K562 (cell line): ENCODE measurements at regions not wholly inside any gene's neighbourhood (a gene's known extent, or its start where the extent isn't known, plus 50 kb on each side); places are given as distances from the start of the nearest gene placed in this dataset.

Experiments used
- ATAC-seq: fragments of 200-7000 bp; cut with Tn5 transposase; 3 replicates; pipeline ENCODE4 v1.9.1; 2020; ENCODE audit warnings: moderate library complexity
- BruUV-seq: library from RNA; stranded (reverse); fragments of 400-500 nt; replicated peaks from 2 replicates; lab custom pipeline; 2021; lab: Mats Ljungman, UMichigan
- CTCF ChIA-PET: fragments of 300-600 bp; formaldehyde crosslinking; extraction: SDS; loops from one replicate; lab custom pipeline; 2021; ENCODE audit warnings: low intra/inter-chr PET ratio; lab: Yijun Ruan, JAX
- POLR2A ChIA-PET: fragments of 300-600, 350-650 bp; sonication (Branson Sonifier 250); formaldehyde crosslinking; extraction: SDS; loops from one replicate; lab custom pipeline; 2021; ENCODE audit warnings: antibody characterized with exemption, inconsistent platforms; lab: Yijun Ruan, JAX
- DNase-seq, 4 experiments: peaks; one replicate each; pipeline versions ENCODE4 v3.0.0 to v3.0.0-alpha.2; 2011 to 2018; ENCODE audit warnings: low spot score in 3 of 4, mixed read lengths in 3 of 4; ENCODE audit errors: extremely low read depth in 1 of 4
- FAIRE-seq: peaks from 2 replicates; lab custom pipeline; 2011; peaks lifted over from hg19 to GRCh38; lab: Jason Lieb, UNC
- H2AFZ ChIP-seq: 2 replicates; pipeline ENCODE4 v1.6.0; 2011; ENCODE audit warnings: low read depth, low read length, control low read depth, inconsistent platforms
- H3K27ac ChIP-seq: fragments of 200-600 bp; 3 replicates; pipeline ENCODE4 v1.8.0; 2011; ENCODE audit warnings: low read depth, mild to moderate bottlenecking, control low read depth, inconsistent platforms, low read length, moderate library complexity, mixed read lengths; ENCODE audit errors: extremely low read depth
- H3K27me3 ChIP-seq, 2 experiments: fragments of 300-600 bp in 1 of 2; 2 replicates in 1 of 2; 3 replicates in 1 of 2; pipeline versions ENCODE4 v1.6.0 to v1.8.0; 2011; ENCODE audit warnings: inconsistent platforms in 2 of 2, low read length in 2 of 2, mild to moderate bottlenecking in 1 of 2, mixed read lengths in 1 of 2, moderate library complexity in 1 of 2; ENCODE audit not compliant: control insufficient read depth in 2 of 2, insufficient read depth in 2 of 2
- H3K36me3 ChIP-seq: fragments of 300-600 bp; 3 replicates; pipeline ENCODE4 v1.8.0; 2011; ENCODE audit warnings: mild to moderate bottlenecking, low read length, inconsistent platforms; ENCODE audit not compliant: control insufficient read depth, insufficient read depth
- H3K4me1 ChIP-seq, 2 experiments: fragments of 200-600 bp in 1 of 2; replicated peaks in 1 of 2; 2 replicates in 1 of 2; 3 replicates in 1 of 2; pipeline versions ENCODE4 v1.5.1 to v1.8.0; 2011; ENCODE audit warnings: inconsistent platforms in 2 of 2, low read length in 2 of 2, mild to moderate bottlenecking in 1 of 2, mixed read lengths in 1 of 2, moderate library complexity in 1 of 2; ENCODE audit not compliant: control insufficient read depth in 2 of 2, insufficient read depth in 2 of 2
- H3K4me2 ChIP-seq: 2 replicates; pipeline ENCODE4 v1.6.1; 2011; ENCODE audit warnings: low read length, control low read depth, inconsistent platforms, mixed read lengths; ENCODE audit not compliant: insufficient read depth
- H3K4me3 ChIP-seq: fragments of 200-600 bp; sonication (generic), shearing (Covaris generic); 2 replicates; pipeline ENCODE4 v1.5.1; 2016; ENCODE audit warnings: control low read depth, inconsistent platforms
- H3K79me2 ChIP-seq: fragments of 200-600 bp; 3 replicates; pipeline ENCODE4 v1.8.0; 2011; ENCODE audit warnings: low read length, inconsistent platforms; ENCODE audit not compliant: control insufficient read depth, insufficient read depth
- H3K9ac ChIP-seq, 2 experiments: 2 replicates each; pipeline versions ENCODE4 v1.6.0 to v1.6.1; 2011; ENCODE audit warnings: low read depth in 2 of 2, low read length in 2 of 2, control low read depth in 1 of 2, inconsistent platforms in 1 of 2, mild to moderate bottlenecking in 1 of 2, mixed read lengths in 1 of 2; ENCODE audit not compliant: insufficient read depth in 1 of 2
- H3K9me1 ChIP-seq: one replicate; pipeline ENCODE4 v1.6.0; 2011; ENCODE audit warnings: inconsistent platforms, mild to moderate bottlenecking, low read length, moderate library complexity; ENCODE audit not compliant: control insufficient read depth, insufficient read depth
- H3K9me3 ChIP-seq: replicated peaks from 2 replicates; pipeline ENCODE4 v1.5.1; 2011; ENCODE audit warnings: low read depth, low read length, inconsistent platforms; ENCODE audit not compliant: control insufficient read depth, insufficient read depth
- H4K20me1 ChIP-seq: replicated peaks from 2 replicates; pipeline ENCODE4 v1.6.1; 2011; ENCODE audit warnings: low read length, inconsistent platforms, mixed read lengths; ENCODE audit not compliant: control insufficient read depth, insufficient read depth
- FOXK1 ChIP-seq: sonication (generic); formaldehyde crosslinking; IDR thresholded peaks from 2 replicates; pipeline ENCODE4 v1.8.0; 2022; ENCODE audit warnings: missing genetic modification reagents, mild to moderate bottlenecking, borderline replicate concordance
- JUND ChIP-seq, 2 experiments: IDR thresholded peaks; 2 replicates in 1 of 2; 3 replicates in 1 of 2; pipeline ENCODE4 v1.6.1; 2011; ENCODE audit warnings: borderline replicate concordance in 2 of 2, low read depth in 2 of 2, low read length in 2 of 2, improper control_type of control experiment in 1 of 2, missing biosample characterization in 1 of 2, missing genetic modification characterization in 1 of 2, missing genetic modification reagents in 1 of 2
- MEF2A ChIP-seq: IDR thresholded peaks from 2 replicates; pipeline ENCODE4 v1.6.1; 2011; ENCODE audit warnings: low read depth, mild to moderate bottlenecking, low read length, moderate library complexity; ENCODE audit not compliant: control insufficient read depth
- ZKSCAN8 ChIP-seq: fragments of 200-800 bp; sonication (Bioruptor generic); IDR thresholded peaks from 2 replicates; pipeline ENCODE4 v1.6.1; 2016; ENCODE audit warnings: missing genetic modification characterization, missing compliant biosample characterization
- WGBS: fragments of 100-300 bp; shearing (Covaris generic); methylation state at CpG from one replicate; pipeline ENCODE4 v1.1.6; 2016; ENCODE audit warnings: low coverage, mixed read lengths; ENCODE audit not compliant: insufficient coverage; ENCODE audit errors: missing lambda C conversion rate; 5-methylcytosine and 5-hydroxymethylcytosine counted together
- in situ Hi-C: fragments of 300-500 bp; cut with MboI; formaldehyde crosslinking; loops from 4 replicates; pipeline ENCODE4 v1.15.0; 2018; ENCODE audit warnings: inconsistent platforms, mixed read lengths
- intact Hi-C: fragments of 100-400 bp; cut with micrococcal nuclease; formaldehyde crosslinking; loops from 2 replicates; pipeline ENCODE4 v1.14.2; 2022
- TF ChIP-seq, protein P1 (sequence below): fragments of 250-450 bp; sonication (Bioruptor Pico); IDR thresholded peaks from 2 replicates; pipeline ENCODE4 v1.8.0; 2021; ENCODE audit warnings: moderate library complexity, mild to moderate bottlenecking, inconsistent platforms
- TF ChIP-seq, protein P2 (sequence below): fragments of 450-650 bp; IDR thresholded peaks from 2 replicates; pipeline ENCODE4 v1.6.1; 2016; ENCODE audit warnings: mild to moderate bottlenecking
- TF ChIP-seq, protein P3 (sequence below): IDR thresholded peaks from 2 replicates; pipeline ENCODE4 v1.6.1; 2012; ENCODE audit warnings: low read depth, low read length, improper control_type of control experiment, borderline replicate concordance
- TF ChIP-seq, protein P4 (sequence below): fragments of 450-650 bp; IDR thresholded peaks from 2 replicates; pipeline ENCODE4 v1.6.1; 2017; ENCODE audit warnings: antibody characterized with exemption, mild to moderate bottlenecking
- TF ChIP-seq, protein P5 (sequence below): sonication (generic); formaldehyde crosslinking; IDR thresholded peaks from 2 replicates; pipeline ENCODE4 v1.8.1; 2023; ENCODE audit warnings: mild to moderate bottlenecking, missing genetic modification reagents

DNA sequence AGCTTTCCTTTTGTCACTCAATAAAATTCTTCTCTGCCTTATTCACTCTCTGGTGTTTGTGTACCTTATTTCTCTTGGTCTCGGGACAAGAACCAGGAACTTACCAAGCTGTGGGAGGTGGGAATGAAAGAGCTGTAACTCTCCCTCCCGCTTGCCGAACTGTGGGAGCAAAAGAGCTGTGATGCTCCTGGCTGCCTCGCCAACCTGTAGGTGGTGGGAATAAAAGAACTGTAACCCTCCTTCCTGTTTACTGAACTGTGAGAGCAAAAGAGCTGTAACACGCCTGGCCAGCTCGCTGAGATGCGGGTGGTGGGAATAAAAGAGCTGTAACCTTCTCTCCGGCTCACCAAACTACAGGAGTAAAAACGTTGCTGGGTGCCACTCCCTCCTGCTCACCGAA is 314.1 kb upstream of the LRIG3 start:
- Histone ChIP-seq H3K27ac (no peak overlapping the region), H3K79me2 (no peaks in the 10 kb centered on the region), H3K36me3 (no peaks in the 10 kb centered on the region), H3K4me3 (no peak overlapping the region), H3K9me1 (no peaks in the 10 kb centered on the region), H3K4me2 (no peak overlapping the region), H4K20me1 (no peaks in the 10 kb centered on the region), H2AFZ (no peak overlapping the region), H3K27me3 (no peaks in the 10 kb centered on the region), H3K9ac (no peak overlapping the region), H3K9me3 (no peaks in the 10 kb centered on the region), H3K4me1 (no peaks in the 10 kb centered on the region)
- in situ Hi-C loops = no loop called here
- FAIRE-seq (no peak), DNase-seq (no peak), ATAC-seq (no peak)
- intact Hi-C loops = no loop called here
- ChIA-PET CTCF (no interaction called here), POLR2A (no interaction called here)
- no TSS peak for BruUV-seq
- WGBS = 1% methylated on average over 10 of the region's 10 CpGs
- no peak for TF ChIP-seq FOXK1 (CRISPR knock-in tag)
- TF ChIP-seq, protein P1, sequence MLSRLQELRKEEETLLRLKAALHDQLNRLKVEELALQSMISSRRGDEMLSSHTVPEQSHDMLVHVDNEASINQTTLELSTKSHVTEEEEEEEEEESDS (CRISPR knock-in tag) = no peak
- TF ChIP-seq, protein P2, sequence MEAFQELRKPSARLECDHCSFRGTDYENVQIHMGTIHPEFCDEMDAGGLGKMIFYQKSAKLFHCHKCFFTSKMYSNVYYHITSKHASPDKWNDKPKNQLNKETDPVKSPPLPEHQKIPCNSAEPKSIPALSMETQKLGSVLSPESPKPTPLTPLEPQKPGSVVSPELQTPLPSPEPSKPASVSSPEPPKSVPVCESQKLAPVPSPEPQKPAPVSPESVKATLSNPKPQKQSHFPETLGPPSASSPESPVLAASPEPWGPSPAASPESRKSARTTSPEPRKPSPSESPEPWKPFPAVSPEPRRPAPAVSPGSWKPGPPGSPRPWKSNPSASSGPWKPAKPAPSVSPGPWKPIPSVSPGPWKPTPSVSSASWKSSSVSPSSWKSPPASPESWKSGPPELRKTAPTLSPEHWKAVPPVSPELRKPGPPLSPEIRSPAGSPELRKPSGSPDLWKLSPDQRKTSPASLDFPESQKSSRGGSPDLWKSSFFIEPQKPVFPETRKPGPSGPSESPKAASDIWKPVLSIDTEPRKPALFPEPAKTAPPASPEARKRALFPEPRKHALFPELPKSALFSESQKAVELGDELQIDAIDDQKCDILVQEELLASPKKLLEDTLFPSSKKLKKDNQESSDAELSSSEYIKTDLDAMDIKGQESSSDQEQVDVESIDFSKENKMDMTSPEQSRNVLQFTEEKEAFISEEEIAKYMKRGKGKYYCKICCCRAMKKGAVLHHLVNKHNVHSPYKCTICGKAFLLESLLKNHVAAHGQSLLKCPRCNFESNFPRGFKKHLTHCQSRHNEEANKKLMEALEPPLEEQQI = no peak
- no peak for TF ChIP-seq MEF2A
- TF ChIP-seq, protein P3, sequence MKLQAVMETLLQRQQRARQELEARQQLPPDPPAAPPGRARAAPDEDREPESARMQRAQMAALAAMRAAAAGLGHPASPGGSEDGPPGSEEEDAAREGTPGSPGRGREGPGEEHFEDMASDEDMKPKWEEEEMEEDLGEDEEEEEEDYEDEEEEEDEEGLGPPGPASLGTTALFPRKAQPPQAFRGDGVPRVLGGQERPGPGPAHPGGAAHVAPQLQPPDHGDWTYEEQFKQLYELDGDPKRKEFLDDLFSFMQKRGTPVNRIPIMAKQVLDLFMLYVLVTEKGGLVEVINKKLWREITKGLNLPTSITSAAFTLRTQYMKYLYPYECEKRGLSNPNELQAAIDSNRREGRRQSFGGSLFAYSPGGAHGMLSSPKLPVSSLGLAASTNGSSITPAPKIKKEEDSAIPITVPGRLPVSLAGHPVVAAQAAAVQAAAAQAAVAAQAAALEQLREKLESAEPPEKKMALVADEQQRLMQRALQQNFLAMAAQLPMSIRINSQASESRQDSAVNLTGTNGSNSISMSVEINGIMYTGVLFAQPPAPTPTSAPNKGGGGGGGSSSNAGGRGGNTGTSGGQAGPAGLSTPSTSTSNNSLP = no peak
- TF ChIP-seq, protein P4, sequence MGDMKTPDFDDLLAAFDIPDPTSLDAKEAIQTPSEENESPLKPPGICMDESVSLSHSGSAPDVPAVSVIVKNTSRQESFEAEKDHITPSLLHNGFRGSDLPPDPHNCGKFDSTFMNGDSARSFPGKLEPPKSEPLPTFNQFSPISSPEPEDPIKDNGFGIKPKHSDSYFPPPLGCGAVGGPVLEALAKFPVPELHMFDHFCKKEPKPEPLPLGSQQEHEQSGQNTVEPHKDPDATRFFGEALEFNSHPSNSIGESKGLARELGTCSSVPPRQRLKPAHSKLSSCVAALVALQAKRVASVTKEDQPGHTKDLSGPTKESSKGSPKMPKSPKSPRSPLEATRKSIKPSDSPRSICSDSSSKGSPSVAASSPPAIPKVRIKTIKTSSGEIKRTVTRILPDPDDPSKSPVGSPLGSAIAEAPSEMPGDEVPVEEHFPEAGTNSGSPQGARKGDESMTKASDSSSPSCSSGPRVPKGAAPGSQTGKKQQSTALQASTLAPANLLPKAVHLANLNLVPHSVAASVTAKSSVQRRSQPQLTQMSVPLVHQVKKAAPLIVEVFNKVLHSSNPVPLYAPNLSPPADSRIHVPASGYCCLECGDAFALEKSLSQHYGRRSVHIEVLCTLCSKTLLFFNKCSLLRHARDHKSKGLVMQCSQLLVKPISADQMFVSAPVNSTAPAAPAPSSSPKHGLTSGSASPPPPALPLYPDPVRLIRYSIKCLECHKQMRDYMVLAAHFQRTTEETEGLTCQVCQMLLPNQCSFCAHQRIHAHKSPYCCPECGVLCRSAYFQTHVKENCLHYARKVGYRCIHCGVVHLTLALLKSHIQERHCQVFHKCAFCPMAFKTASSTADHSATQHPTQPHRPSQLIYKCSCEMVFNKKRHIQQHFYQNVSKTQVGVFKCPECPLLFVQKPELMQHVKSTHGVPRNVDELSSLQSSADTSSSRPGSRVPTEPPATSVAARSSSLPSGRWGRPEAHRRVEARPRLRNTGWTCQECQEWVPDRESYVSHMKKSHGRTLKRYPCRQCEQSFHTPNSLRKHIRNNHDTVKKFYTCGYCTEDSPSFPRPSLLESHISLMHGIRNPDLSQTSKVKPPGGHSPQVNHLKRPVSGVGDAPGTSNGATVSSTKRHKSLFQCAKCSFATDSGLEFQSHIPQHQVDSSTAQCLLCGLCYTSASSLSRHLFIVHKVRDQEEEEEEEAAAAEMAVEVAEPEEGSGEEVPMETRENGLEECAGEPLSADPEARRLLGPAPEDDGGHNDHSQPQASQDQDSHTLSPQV = no peak
- TF ChIP-seq, protein P5, sequence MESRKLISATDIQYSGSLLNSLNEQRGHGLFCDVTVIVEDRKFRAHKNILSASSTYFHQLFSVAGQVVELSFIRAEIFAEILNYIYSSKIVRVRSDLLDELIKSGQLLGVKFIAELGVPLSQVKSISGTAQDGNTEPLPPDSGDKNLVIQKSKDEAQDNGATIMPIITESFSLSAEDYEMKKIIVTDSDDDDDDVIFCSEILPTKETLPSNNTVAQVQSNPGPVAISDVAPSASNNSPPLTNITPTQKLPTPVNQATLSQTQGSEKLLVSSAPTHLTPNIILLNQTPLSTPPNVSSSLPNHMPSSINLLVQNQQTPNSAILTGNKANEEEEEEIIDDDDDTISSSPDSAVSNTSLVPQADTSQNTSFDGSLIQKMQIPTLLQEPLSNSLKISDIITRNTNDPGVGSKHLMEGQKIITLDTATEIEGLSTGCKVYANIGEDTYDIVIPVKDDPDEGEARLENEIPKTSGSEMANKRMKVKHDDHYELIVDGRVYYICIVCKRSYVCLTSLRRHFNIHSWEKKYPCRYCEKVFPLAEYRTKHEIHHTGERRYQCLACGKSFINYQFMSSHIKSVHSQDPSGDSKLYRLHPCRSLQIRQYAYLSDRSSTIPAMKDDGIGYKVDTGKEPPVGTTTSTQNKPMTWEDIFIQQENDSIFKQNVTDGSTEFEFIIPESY (CRISPR knock-in tag) = no peak
- TF ChIP-seq JUND (IDR thresholded peaks at IDR 0.05; ENCODE audit: borderline replicate concordance, low read depth, low read length) = no peak
- no peak for TF ChIP-seq JUND (tag; IDR thresholded peaks at IDR 0.05; ENCODE audit: borderline replicate concordance, low read depth, low read length)
- TF ChIP-seq ZKSCAN8 (CRISPR knock-in tag) = no peak
